HS-27A (cell line): ENCODE measurements at regions not wholly inside any gene's neighbourhood (a gene's known extent, or its start where the extent isn't known, plus 50 kb on each side); places are given as distances from the start of the nearest gene placed in this dataset.
"Not testable (repeated sequence)": the region's sequence is repeated elsewhere in the genome, so short reads cannot be mapped to it uniquely, and the experiment has no call there.

Source experiments
- DNase-seq: peaks from one replicate; pipeline ENCODE4 v3.0.0-alpha.2; 2012; ENCODE audit warnings: low read depth, missing footprints

DNA sequence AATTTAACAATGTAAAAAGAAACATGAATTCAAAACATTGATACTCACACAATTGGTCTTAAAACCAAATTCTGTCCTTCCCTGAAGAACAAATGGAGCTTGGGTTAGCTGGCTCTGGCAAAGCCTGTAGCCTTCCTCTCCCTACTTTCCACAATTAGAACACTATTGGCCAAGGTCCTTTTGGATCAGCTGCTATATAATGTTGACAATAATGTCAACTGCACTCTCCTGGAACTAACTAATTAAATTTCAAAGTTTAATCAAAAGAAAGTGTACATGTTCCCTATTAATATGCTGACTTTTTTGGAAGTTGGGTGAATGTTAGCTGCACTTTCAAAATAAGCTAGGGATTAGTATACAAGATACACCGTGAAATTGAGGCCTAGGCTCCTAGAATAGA is 440.1 kb upstream of the NFE2L3 start:
- DNase-seq = no peak

DNA sequence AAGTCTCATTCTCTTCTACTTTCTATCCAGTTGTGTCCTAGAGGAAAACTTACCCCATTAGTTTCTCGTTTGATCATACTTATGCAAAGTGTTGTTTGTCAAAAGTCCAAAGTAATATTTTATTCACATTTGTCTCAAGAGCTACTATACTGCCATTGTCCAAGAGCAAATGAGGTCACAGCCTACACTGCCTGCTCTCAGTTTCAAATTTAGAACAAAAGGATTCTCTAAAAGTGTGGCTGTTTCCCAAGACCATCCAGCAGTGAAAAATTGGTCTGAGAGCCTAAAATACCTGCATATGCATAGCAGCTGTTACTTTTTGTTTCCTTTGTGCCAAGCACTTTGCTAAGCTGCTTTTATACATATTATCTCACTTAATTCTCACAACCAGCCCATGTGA is 439.5 kb upstream of the NFE2L3 start:
- DNase-seq = no peak

DNA sequence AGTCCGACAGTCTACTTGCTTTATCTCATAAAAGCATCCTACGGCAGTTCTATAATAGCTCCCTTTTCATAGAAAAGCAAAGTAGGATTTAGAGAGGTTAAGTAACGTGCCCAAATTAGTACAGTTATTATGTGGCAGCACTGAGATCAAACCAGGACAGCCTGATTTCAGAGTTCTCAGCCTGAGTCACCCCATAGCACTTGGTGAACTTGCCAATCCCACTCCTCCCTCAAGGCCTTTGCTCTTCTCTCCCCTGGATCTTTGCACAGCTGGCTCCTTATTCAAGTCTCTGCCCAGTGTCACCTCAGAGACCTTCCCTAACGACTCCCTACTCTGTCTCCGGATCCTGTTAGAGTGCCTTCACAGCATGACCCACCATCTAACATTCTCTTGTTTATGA is 438.0 kb upstream of the NFE2L3 start:
- no peak for DNase-seq

DNA sequence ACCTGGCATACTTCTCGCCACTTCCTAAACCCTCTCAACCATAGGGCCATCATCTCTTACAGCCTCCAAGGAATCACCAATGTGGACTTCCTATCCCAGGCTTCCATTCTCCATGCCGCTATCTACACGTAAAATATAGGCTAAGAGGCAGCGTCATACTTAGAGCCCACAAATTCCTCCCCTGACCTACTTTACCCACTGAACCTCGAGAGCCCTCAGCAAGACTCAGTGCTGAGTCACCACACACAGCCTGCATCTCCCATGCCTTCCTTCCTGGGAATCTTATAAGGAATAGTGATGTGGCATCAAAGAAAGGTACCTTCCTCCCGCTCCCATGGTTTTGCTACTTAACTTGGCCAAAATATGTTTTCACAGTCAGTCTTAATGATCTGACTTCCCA is 435.6 kb upstream of the NFE2L3 start:
- peak; percentile 27 for DNase-seq

DNA sequence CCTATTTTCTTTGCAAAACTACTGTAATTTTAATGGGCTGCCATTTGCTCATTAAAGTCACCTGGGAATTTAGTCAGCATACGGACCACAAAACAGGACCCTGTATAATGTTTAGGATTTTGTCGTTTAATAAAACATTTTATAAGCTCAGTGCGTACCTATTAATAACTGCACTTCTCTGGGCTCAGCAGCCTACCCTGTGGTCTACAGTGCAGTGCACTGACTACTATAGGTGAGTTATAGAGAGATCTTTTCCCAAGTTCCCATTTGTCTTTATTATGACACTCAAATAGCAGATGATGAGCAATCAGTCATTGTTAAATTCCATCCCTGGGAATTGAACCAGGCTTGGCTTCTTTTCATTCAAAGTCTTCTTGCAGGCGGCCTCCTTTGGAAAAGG is 433.4 kb upstream of the NFE2L3 start:
- DNase-seq = no peak

DNA sequence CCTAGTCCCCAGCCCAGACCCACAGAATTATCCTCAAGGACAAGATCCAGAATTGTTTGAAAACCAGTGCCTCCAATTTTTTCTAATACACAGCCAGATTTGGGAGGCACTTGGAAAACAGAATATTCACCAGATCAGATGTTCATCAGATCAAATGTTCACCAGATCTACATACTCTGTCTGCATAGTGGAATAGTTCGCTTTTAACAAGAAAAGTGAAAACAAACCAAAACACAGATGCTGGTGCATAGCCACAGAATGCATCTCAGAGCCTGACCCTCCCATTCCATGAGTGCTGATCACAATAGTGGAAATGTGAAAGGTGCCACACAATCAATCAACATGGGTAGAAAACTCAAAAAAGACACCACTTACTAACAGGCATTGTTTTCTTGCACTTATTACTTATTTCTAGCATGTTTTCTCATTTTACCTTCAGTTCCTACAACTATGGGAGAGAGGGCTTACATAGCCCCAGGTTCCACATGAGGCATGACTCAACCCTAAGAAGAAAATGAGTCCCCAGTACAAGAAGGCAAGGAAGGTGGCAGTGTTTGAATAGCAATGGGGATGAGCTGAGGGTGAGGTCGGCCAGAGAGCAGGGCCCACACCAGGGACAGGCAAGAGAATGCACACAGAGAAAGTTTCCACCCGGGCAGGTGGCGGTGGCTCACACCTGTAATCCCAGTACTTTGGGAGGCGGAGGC is 432.7 kb upstream of the NFE2L3 start:
- no peak for DNase-seq

DNA sequence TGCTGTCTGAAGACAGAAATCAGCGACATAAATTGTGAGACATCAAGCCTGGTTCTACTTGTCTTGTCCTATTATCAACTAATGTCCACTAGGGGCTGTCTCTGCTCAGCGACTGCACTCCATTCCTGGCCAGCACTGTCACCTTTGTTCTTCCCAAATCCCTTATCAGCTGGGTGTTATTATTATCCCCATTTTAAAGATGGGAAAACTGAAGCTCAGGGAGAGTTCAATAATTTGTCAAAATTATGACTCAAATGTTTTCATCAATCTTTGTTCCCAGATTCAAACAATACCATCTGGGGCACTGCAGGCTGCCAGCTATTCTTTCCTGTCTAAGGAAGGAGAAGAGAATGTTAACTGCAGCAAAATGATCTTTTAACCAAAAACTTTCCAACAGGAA is 431.6 kb upstream of the NFE2L3 start:
- no peak for DNase-seq

DNA sequence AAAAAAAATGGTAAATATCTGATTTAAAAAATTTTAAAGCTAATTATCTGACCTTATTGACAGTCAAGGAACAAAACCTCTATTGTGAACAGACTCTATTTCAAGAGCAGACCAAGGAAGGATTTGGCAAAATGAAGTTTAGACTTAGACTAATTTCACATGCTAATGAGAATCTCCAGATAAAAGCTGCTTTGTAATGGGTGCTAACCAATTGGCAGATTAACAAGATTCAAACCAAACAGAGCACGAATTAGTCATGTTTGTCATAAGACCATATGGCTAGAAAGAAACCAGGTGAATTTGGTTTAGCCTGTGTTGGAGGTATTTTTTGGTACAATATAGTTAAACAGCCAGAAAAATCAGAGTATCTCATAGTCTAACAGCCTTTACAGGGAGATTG is 429.1 kb upstream of the NFE2L3 start:
- no peak for DNase-seq

DNA sequence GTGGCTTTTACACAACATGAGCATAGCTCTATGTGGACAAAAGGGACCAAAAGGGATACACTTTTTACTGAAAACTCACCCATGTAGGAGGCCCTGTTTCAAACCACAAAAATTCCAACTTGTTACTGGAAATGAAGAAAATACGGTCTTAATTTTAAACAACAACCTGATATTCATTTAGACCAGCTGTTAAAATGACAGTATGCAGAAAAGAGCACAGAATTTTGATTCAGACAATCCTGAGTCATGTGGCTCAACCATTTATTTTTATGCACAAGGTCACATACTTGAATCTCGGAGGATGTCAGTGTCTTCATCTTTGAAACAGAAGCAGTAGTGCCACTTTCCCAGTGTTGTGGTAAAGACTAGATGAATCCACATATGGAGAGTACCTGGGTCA is 426.5 kb upstream of the NFE2L3 start:
- DNase-seq = no peak

DNA sequence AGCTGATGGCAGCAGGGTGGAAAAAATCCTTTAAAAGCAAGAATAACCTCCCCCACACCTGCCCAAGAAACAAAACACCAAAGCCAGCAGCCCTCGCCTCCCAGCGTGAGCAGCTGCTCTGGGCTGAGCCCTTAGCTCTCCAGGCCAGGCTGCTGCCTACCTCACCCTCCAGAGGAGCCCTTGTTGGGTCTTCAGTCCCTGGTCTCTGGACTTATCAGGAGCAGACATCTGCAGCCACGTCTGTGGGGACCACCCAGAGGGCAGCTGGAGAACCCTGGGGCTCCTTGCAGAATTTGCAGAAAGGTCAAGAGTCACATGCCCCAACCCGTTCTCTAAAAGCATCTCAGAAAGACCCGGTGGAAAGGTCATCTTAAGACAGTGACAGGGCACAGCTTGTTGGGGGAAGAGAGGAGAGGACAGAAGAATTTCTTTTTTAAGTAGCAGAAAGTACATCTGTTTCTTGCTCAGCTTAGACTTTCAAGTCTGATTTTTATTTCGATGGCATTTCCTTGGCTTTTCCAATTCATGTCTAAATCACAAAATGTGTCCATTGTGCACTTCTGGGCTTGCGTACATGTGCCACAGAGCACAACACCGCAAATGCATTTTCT is 425.7 kb upstream of the NFE2L3 start:
- DNase-seq = no peak

DNA sequence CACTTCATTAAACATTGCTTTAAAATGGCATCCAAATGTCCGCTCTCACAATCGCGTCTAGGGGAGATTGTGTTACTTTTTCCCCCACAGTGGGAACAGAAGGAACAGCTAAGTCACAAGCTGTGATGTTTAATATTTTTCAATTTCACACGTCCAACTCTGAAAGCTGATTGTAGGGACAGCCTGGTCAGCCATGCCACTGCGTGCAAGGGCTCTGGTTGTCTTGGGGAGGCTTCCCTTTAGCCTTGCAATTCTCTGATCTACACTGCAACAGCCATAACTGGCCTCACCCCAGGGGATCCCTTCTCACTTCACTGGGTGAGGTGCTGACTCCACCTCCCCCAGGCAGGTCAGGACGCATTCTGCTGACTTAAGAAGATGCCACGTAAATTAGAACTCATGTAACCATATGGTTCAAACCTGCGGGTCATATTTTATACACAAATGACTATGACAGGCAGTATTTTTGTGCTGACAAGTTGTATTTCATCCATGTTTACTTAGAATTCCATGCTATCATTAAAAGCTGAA is 425.2 kb upstream of the NFE2L3 start:
- DNase-seq = no peak

DNA sequence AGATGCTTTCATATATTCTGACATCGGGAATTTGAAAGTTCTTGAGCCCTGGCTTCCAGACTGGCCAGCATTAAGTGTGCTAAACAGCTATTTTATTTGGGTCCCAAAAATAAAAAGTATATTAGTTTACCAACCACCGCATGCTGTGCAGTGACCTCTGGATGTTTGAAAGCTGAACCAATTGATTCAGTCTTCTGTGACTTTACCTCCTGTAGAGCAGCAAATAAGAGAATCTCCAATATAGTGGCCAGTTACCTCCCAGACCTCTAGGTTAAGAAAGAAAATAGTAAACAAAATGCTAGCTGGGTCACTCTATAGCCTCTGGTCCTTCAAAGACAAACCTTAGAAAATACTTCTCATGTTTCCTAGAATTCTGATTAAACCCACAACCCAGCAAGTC is 424.6 kb upstream of the NFE2L3 start:
- no peak for DNase-seq

DNA sequence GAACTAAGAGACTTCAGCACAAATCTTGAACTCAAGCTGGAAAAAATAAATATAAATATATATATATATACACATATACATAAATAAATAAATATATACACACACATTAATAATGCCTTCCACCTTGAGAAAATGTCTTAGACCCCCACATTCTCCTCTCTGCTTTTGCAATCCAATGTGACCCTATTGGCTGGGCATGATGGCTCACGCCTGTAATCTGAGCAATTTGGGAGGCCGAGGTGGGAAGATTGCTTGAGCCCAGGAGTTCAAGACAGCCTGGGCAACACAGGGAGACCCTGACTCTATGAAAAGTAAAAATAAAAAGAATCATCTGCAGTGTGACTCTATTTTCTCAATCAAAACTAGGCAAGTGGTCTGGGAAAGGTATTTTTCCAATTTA is 424.1 kb upstream of the NFE2L3 start:
- no peak for DNase-seq

DNA sequence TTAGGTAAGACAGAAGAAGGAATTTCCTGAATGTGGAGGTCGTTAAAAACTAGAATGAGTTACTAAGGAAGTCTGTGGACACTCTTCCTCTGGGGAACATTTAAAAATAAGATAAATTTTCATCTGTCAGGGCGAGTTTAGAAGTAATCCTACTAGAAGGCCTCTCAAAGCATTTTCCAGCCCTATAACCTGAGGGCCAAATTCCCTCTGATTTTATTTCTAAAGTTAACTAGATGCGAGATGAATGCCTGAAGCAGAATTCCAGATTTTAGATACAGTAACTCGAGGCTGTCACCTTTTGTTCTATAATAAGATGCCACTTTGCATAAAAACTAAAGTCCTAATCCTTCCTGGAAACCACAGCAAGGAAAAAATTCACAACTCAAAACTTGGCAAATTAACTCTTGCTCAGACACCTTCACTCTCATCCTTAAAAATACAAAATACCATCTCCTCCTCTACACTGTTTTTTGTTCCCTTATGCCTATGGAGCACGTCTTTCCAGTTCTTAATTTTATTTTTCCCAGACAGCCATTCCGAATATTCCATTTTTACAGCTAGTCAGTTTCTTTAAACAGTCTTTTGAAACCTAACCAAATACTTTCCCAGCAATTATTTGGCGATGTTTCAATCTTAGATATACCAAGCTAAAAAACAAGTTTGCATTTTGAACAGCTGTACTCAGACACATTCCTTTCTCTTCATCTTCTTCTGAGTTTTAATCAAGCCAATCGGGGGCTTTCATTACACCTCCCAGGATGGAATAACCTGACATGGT is 420.7 kb upstream of the NFE2L3 start:
- DNase-seq = no peak

DNA sequence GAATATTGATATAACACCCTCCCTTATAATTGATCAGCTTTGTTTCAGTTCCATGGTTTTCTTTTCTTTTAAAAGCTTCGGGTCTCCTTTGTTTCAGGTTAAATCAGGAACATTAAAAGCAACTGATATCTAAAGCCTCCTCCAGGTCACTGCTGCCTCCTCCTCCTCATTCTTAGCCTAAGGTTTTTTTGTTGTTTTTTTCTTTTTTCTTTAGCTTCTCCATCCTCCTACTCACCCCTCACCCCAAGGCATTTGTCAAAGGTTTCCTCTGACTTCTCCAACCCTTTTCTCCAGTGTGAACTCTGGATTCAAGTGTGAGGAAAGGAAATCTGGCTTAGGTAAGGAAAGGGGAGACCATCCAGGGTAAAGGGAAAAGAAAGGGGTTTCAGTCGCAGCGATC is 420.2 kb upstream of the NFE2L3 start:
- DNase-seq = no peak

DNA sequence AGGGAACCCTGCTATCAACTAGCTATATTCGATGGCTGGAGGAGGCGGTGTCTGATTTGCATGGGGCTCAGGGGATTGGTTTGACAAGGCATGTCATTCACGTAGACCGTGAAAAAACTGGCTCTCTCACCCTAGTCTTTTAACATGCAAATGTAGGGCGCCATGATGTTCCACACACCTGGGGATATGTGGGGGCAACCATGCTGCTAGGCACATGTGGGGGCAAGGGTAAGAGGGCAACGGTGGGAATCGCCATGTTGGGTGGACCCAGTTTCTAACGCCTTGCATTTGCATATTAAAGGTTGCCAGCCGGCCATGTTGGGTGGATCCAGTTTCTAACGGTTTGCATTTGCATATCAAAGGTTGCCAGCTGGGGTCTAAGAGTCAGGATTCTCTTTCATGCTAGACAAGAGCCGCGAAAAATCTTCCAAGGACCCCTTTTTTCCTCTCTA is 419.2 kb upstream of the NFE2L3 start:
- DNase-seq = no peak

DNA sequence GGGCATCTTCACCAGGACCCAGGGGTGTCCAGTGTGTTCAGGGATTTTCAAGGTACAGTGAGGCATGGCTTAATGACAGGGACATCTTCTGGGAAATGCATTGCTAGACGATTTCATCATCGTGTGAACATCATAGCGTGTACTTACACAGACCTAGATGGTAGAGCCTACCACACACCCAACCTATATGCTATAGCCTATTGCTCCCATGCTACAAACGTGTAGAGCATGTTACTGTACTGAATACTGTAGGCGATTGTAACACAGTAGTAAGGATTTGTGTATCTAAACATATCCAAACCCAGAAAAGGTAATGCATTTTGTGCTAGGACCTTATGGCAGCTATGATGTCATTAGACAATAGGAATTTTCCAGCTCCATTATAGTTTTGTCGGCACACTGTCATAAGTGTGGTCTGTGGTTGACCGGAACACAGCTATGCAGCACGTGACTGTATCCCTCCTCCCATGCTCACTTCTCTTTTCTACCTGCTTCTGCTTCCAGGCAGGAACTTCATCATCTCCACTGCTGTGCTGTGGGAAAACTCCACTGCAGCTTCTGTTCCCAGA is 416.2 kb upstream of the NFE2L3 start:
- DNase-seq = no peak

DNA sequence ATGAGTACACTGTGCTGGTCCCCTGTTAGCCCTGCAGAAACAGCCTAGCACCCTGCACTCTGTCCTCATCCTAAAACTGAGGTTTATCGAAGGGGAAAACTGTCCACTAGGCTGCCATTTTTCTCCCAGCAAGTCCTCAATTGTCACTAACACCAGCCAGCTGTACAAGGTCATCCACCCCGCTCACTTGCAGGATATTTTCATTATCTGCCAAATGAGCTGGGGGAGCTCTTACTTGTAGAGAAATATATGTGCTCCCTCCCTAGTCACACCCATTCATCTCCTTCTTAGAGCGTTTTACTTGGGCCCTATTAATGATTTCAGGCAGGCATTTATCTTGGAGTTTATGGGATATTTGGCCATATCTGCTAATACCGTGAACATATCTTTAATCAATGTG is 413.5 kb upstream of the NFE2L3 start:
- no peak for DNase-seq

DNA sequence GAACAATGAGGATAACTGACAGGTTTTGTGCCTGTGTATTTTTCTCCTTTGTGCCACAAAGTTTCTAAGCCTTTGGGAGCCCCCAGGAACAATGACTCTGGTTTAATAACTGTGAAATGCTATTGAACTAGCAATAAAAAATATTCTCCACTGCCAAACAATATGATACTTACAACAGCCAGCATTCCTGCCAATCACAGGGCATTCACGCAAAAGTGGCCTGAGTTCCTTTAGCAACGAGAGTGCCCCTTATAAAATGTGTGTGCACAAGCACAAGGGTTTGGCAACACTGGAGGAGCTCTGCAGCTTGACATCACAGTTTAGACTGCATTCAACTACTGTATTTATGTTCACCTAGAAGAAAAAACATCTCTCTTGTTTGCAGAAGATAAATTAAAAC is 412.9 kb upstream of the NFE2L3 start:
- DNase-seq = no peak

DNA sequence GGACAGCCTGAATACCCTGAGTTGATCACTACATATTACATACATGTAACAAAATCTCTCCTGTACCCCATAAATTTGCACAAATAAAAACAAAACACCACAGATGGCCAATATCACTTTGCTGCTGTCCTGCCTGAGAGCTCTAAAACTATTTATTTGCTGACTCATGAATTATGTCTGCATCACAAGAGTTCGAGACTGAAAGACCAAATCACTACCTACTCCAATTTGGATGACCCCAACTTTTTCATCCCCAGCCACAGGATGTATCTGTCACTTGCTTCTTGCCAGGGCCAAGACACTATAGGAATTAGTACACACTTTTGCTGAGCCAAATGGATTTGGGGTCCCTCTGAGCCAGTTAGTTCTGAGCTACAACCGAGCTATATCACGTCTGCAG is 409.7 kb upstream of the NFE2L3 start:
- DNase-seq = no peak

DNA sequence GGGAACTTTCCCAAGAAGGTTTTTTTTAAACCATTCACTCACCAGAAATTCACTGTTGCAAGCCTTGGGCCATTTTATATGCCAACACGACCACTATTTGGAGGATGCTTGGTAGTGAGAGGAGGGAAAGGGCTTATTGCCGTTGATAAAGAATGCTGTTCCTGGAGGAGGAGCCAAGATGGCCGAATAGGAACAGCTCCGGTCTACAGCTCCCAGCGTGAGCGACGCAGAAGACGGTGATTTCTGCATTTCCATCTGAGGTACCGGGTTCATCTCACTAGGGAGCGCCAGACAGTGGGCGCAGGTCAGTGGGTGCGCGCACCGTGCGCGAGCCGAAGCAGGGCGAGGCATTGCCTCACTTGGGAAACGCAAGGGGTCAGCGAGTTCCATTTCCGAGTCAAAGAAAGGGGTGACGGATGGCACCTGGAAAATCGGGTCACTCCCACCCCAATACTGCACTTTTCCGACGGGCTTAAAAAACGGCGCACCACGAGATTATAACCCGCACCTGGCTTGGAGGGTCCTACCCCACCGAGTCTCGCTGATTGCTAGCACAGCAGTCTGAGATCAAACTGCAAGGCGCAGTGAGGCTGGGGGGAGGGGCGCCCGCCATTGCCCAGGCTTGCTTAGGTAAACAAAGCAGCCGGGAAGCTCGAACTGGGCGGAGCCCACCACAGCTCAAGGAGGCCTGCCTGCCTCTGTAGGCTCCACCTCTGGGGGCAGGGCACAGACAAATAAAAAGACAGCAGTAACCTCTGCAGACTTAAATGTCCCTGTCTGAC is 408.1 kb upstream of the NFE2L3 start:
- not testable (repeated sequence) for DNase-seq
